ENCODE measurements at regions not wholly inside any gene's neighbourhood (a gene's known extent, or its start where the extent isn't known, plus 50 kb on each side); places are given as distances from the start of the nearest gene placed in this dataset.

- peaks cover 0 to 14% (median 3%) of the 10 kb centered on the region in 7 donors for H3K9me3 Mint-ChIP-seq
- H2AFZ ChIP-seq (ENCODE audit: insufficient read depth, low read depth, low read length, poor library complexity, severe bottlenecking): no peak overlapping the region
- H3K4me1 Mint-ChIP-seq: no peaks in the 10 kb centered on the region
- H3K36me3 ChIP-seq (replicated peaks in 1 of 2; ENCODE audit: control insufficient read depth in 1 of 2, insufficient read depth in 2 of 2, low read length in 2 of 2): no peaks in the 10 kb centered on the region
- no peak overlapping the region for H3K4me2 ChIP-seq (replicated peaks; ENCODE audit: extremely low read depth, low read length, poor library complexity, severe bottlenecking)
- intact Hi-C loops (cut with micrococcal nuclease): no loop called here
- H4K20me1 ChIP-seq (ENCODE audit: insufficient read depth, low read length): no peaks in the 10 kb centered on the region
- WGBS (ENCODE audit: insufficient coverage): 100% methylated on average over 1 of the region's 3 CpGs
- H3K36me3 Mint-ChIP-seq: no peaks in the 10 kb centered on the region
- TF ChIP-seq, protein P1, sequence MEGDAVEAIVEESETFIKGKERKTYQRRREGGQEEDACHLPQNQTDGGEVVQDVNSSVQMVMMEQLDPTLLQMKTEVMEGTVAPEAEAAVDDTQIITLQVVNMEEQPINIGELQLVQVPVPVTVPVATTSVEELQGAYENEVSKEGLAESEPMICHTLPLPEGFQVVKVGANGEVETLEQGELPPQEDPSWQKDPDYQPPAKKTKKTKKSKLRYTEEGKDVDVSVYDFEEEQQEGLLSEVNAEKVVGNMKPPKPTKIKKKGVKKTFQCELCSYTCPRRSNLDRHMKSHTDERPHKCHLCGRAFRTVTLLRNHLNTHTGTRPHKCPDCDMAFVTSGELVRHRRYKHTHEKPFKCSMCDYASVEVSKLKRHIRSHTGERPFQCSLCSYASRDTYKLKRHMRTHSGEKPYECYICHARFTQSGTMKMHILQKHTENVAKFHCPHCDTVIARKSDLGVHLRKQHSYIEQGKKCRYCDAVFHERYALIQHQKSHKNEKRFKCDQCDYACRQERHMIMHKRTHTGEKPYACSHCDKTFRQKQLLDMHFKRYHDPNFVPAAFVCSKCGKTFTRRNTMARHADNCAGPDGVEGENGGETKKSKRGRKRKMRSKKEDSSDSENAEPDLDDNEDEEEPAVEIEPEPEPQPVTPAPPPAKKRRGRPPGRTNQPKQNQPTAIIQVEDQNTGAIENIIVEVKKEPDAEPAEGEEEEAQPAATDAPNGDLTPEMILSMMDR (IDR thresholded peaks at IDR 0.05): no peak
- H3K27ac Mint-ChIP-seq: no peak overlapping the region
- peaks cover 0 to 2% of the 10 kb centered on the region in 2 donors for H3K9me3 ChIP-seq (replicated peaks in 1 of 2; ENCODE audit: control insufficient read depth in 1 of 2, insufficient read depth in 1 of 2, low read length in 2 of 2)
- H3K79me2 ChIP-seq (ENCODE audit: insufficient read depth, low read length): no peaks in the 10 kb centered on the region
- H3K9ac ChIP-seq (ENCODE audit: insufficient read depth, low read length, poor library complexity, severe bottlenecking): no peak overlapping the region
- no peaks in the 10 kb centered on the region for H3K27me3 Mint-ChIP-seq (ENCODE audit: low read depth in 3 of 3)
- no peaks in the 10 kb centered on the region for H3K27me3 ChIP-seq (ENCODE audit: control insufficient read depth in 2 of 2, insufficient read depth in 2 of 2, low read length in 2 of 2)
- no peak overlapping the region for H3K4me3 Mint-ChIP-seq
- H3K4me1 ChIP-seq (ENCODE audit: control insufficient read depth in 1 of 2, insufficient read depth in 2 of 2, low read length in 2 of 2): no peaks in the 10 kb centered on the region
- no peak overlapping the region for H3K27ac ChIP-seq (ENCODE audit: low read depth in 1 of 2, low read length in 2 of 2)
- H3K4me3 ChIP-seq (replicated peaks in 1 of 3; ENCODE audit: low read depth in 2 of 3, low read length in 3 of 3): no peak overlapping the region
- no peak for DNase-seq
These were observed 93.0 kb upstream of the CHST9 start for GRCh38 chr18:27278131-27278530.

- TF ChIP-seq, protein P1 (IDR thresholded peaks at IDR 0.05): no peak
- Histone ChIP-seq H3K27me3 (ENCODE audit: control insufficient read depth in 2 of 2, insufficient read depth in 2 of 2, low read length in 2 of 2) (no peaks in the 10 kb centered on the region), H3K27ac (ENCODE audit: low read depth in 1 of 2, low read length in 2 of 2) (no peak overlapping the region), H3K4me2 (replicated peaks; ENCODE audit: extremely low read depth, low read length, poor library complexity, severe bottlenecking) (no peak overlapping the region), H3K9me3 (replicated peaks in 1 of 2; ENCODE audit: control insufficient read depth in 1 of 2, insufficient read depth in 1 of 2, low read length in 2 of 2) (peaks cover 0 to 2% of the 10 kb centered on the region in 2 donors), H3K9ac (ENCODE audit: insufficient read depth, low read length, poor library complexity, severe bottlenecking) (no peak overlapping the region), H3K4me3 (replicated peaks in 1 of 3; ENCODE audit: low read depth in 2 of 3, low read length in 3 of 3) (no peak overlapping the region), H2AFZ (ENCODE audit: insufficient read depth, low read depth, low read length, poor library complexity, severe bottlenecking) (no peak overlapping the region), H3K4me1 (ENCODE audit: control insufficient read depth in 1 of 2, insufficient read depth in 2 of 2, low read length in 2 of 2) (no peaks in the 10 kb centered on the region), H3K36me3 (replicated peaks in 1 of 2; ENCODE audit: control insufficient read depth in 1 of 2, insufficient read depth in 2 of 2, low read length in 2 of 2) (no peaks in the 10 kb centered on the region), H3K79me2 (ENCODE audit: insufficient read depth, low read length) (no peaks in the 10 kb centered on the region), H4K20me1 (ENCODE audit: insufficient read depth, low read length) (no peaks in the 10 kb centered on the region)
- Mint-ChIP-seq H3K4me3 (no peak overlapping the region), H3K4me1 (no peaks in the 10 kb centered on the region), H3K27ac (no peak overlapping the region), H3K36me3 (no peaks in the 10 kb centered on the region), H3K9me3 (peaks cover 0 to 14% (median 3%) of the 10 kb centered on the region in 7 donors), H3K27me3 (ENCODE audit: low read depth in 3 of 3) (no peaks in the 10 kb centered on the region)
- DNase-seq: no peak
- intact Hi-C loops (cut with micrococcal nuclease): no loop called here
- WGBS (ENCODE audit: insufficient coverage): 79% methylated on average over 3 of the region's 3 CpGs
These were observed 92.4 kb upstream of the CHST9 start for GRCh38 chr18:27277554-27277953.
